HL-60 (cell line): ENCODE measurements at regions not wholly inside any gene's neighbourhood (a gene's known extent, or its start where the extent isn't known, plus 50 kb on each side); places are given as distances from the start of the nearest gene placed in this dataset.
A peak's percentile ranks its signal among the peaks of the same experiment; 100 is the strongest.

Source experiments
- DNase-seq, 2 experiments: peaks; one replicate each; pipeline ENCODE4 v3.0.0-alpha.2; 2010 to 2020; ENCODE audit warnings: low read depth in 1 of 2, low spot score in 1 of 2
- H3K27ac ChIP-seq: fragments of 250-450 bp; sonication (Bioruptor Pico); replicated peaks from 2 replicates; pipeline ENCODE4 v1.5.1; 2020; ENCODE audit warnings: mild to moderate bottlenecking, moderate library complexity
- H3K27me3 ChIP-seq: fragments of 250-450 bp; sonication (Bioruptor Pico); 2 replicates; pipeline ENCODE4 v1.5.1; 2021; ENCODE audit warnings: mild to moderate bottlenecking, moderate library complexity; ENCODE audit not compliant: insufficient read depth, poor library complexity, severe bottlenecking
- H3K4me3 ChIP-seq: replicated peaks from 2 replicates; pipeline ENCODE4 v1.5.1; 2011; ENCODE audit warnings: mild to moderate bottlenecking, control low read depth, low read length; ENCODE audit not compliant: insufficient read depth
- GABPA ChIP-seq: IDR thresholded peaks from 2 replicates; pipeline ENCODE4 v1.6.1; 2012; ENCODE audit warnings: low read depth
- POLR2AphosphoS5 ChIP-seq: IDR thresholded peaks from 2 replicates; pipeline ENCODE4 v1.6.1; 2012; ENCODE audit warnings: low read depth
- SPI1 ChIP-seq: IDR thresholded peaks from 2 replicates; pipeline ENCODE4 v1.6.1; 2012; ENCODE audit warnings: low read depth, mild to moderate bottlenecking, borderline replicate concordance
- TF ChIP-seq, protein P1 (sequence below): IDR thresholded peaks from 2 replicates; pipeline ENCODE4 v1.6.1; 2012; ENCODE audit warnings: low read depth; ENCODE audit not compliant: insufficient replicate concordance
- TF ChIP-seq, protein P2 (sequence below): IDR thresholded peaks from one replicate; pipeline ENCODE4 v1.5.1; 2011; ENCODE audit warnings: low read length, control low read depth, inconsistent platforms; ENCODE audit not compliant: insufficient read depth

DNA sequence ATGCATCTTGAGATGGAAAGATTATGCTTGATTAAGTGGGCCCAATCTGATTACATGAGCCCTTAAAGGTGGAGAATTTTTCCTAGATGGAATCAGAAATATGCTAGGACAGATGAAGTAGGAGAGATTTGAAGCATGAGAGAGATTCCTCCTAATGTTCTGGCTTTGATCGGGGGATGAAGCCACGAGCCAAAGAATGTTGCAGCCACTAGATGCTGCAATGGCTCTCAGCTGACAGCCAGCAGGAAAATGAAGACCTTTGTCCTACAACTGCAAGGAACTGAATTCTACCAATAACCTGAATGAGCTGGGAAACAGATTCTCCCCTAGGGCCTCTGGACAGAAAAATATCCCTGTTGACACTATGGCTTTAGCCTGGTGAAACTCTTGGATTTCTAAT lies 82.6 kb upstream of the ATP2B1 start:
- H3K27me3 ChIP-seq, result no peaks in the 10 kb centered on the region
- no peak overlapping the region for H3K27ac ChIP-seq
- no peak for DNase-seq
- no peak for TF ChIP-seq GABPA
- no peak for TF ChIP-seq POLR2AphosphoS5
- no peak for TF ChIP-seq SPI1
- TF ChIP-seq, protein P1, sequence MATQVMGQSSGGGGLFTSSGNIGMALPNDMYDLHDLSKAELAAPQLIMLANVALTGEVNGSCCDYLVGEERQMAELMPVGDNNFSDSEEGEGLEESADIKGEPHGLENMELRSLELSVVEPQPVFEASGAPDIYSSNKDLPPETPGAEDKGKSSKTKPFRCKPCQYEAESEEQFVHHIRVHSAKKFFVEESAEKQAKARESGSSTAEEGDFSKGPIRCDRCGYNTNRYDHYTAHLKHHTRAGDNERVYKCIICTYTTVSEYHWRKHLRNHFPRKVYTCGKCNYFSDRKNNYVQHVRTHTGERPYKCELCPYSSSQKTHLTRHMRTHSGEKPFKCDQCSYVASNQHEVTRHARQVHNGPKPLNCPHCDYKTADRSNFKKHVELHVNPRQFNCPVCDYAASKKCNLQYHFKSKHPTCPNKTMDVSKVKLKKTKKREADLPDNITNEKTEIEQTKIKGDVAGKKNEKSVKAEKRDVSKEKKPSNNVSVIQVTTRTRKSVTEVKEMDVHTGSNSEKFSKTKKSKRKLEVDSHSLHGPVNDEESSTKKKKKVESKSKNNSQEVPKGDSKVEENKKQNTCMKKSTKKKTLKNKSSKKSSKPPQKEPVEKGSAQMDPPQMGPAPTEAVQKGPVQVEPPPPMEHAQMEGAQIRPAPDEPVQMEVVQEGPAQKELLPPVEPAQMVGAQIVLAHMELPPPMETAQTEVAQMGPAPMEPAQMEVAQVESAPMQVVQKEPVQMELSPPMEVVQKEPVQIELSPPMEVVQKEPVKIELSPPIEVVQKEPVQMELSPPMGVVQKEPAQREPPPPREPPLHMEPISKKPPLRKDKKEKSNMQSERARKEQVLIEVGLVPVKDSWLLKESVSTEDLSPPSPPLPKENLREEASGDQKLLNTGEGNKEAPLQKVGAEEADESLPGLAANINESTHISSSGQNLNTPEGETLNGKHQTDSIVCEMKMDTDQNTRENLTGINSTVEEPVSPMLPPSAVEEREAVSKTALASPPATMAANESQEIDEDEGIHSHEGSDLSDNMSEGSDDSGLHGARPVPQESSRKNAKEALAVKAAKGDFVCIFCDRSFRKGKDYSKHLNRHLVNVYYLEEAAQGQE, result no peak
- TF ChIP-seq, protein P2, sequence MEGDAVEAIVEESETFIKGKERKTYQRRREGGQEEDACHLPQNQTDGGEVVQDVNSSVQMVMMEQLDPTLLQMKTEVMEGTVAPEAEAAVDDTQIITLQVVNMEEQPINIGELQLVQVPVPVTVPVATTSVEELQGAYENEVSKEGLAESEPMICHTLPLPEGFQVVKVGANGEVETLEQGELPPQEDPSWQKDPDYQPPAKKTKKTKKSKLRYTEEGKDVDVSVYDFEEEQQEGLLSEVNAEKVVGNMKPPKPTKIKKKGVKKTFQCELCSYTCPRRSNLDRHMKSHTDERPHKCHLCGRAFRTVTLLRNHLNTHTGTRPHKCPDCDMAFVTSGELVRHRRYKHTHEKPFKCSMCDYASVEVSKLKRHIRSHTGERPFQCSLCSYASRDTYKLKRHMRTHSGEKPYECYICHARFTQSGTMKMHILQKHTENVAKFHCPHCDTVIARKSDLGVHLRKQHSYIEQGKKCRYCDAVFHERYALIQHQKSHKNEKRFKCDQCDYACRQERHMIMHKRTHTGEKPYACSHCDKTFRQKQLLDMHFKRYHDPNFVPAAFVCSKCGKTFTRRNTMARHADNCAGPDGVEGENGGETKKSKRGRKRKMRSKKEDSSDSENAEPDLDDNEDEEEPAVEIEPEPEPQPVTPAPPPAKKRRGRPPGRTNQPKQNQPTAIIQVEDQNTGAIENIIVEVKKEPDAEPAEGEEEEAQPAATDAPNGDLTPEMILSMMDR, result no peak
- no peak overlapping the region for H3K4me3 ChIP-seq

DNA sequence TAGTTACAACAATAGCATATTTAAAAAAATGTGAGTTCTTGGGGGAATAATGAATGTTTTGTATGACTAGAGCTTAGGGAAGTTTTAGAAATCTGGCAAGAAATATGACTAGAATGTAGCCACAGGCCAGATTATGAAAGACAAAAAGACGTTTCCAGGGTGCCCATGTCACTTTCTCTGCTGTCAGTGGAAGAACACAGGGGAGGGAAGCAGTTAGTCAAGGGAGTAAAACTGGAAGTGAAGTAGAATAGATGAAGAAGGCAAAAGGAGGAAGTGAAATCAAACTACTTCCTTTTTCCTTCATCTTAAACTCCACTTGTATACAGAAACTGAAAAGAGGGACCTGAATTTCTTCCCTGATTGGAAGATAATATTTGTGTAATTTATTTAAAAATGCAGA lies 81.2 kb upstream of the ATP2B1 start:
- no peak overlapping the region for H3K27ac ChIP-seq
- H3K4me3 ChIP-seq, result no peak overlapping the region
- H3K27me3 ChIP-seq, result no peaks in the 10 kb centered on the region
- TF ChIP-seq, protein P1, result no peak
- TF ChIP-seq SPI1 (peak; percentile 98), GABPA (0 out of 2 replicates have a peak, but pooled peaks have one; percentile 15), POLR2AphosphoS5 (no peak; the same call in 1 of the 2 replicates)
- TF ChIP-seq, protein P2, result no peak
- DNase-seq, result peak; percentile 77 to 83

DNA sequence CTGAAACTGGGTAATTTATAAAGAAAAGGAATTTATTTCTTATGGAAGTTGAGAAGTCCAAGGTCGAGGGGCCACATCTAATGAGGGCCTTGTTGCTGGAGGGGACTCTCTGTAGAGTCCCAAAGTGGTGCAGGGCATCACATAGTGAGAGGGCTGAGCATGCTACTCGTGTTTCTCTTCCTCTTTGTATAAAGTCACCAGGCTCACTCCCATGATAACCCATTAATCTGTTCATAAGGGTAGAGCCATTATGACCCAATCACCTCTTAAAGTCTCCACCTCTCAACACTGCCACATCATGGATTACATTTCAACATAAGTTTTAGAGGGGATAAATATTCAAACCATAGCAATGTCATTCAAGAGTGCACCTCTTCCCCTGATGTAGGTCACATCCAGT lies 79.1 kb upstream of the ATP2B1 start:
- no peak overlapping the region for H3K27ac ChIP-seq
- TF ChIP-seq SPI1 (no peak), GABPA (no peak), POLR2AphosphoS5 (no peak)
- TF ChIP-seq, protein P2, result no peak
- TF ChIP-seq, protein P1, result no peak
- no peak overlapping the region for H3K4me3 ChIP-seq
- no peaks in the 10 kb centered on the region for H3K27me3 ChIP-seq
- no peak for DNase-seq
